PC-9 (cell line): ENCODE measurements at regions not wholly inside any gene's neighbourhood (a gene's known extent, or its start where the extent isn't known, plus 50 kb on each side); places are given as distances from the start of the nearest gene placed in this dataset.

Experiments used
- EZH2 ChIP-seq: fragments of 200-600 bp; sonication (generic); IDR thresholded peaks from 2 replicates; pipeline ENCODE4 v1.8.0; 2017; ENCODE audit warnings: antibody characterized with exemption, low read depth
- TF ChIP-seq, protein P1 (sequence below): fragments of 200-600 bp; sonication (generic); conservative IDR thresholded peaks from 2 replicates; pipeline ENCODE4 v1.6.1; 2017; ENCODE audit warnings: mixed run types, antibody characterized with exemption, mild to moderate bottlenecking, moderate library complexity

GRCh38 chr6:147749331-147749730 is 240.8 kb downstream of the SAMD5 start:
- TF ChIP-seq, protein P1, sequence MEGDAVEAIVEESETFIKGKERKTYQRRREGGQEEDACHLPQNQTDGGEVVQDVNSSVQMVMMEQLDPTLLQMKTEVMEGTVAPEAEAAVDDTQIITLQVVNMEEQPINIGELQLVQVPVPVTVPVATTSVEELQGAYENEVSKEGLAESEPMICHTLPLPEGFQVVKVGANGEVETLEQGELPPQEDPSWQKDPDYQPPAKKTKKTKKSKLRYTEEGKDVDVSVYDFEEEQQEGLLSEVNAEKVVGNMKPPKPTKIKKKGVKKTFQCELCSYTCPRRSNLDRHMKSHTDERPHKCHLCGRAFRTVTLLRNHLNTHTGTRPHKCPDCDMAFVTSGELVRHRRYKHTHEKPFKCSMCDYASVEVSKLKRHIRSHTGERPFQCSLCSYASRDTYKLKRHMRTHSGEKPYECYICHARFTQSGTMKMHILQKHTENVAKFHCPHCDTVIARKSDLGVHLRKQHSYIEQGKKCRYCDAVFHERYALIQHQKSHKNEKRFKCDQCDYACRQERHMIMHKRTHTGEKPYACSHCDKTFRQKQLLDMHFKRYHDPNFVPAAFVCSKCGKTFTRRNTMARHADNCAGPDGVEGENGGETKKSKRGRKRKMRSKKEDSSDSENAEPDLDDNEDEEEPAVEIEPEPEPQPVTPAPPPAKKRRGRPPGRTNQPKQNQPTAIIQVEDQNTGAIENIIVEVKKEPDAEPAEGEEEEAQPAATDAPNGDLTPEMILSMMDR, result no peak
- no peak for TF ChIP-seq EZH2
